ENCODE measurements at regions not wholly inside any gene's neighbourhood (a gene's known extent, or its start where the extent isn't known, plus 50 kb on each side); places are given as distances from the start of the nearest gene placed in this dataset.
A peak's percentile ranks its signal among the peaks of the same experiment; 100 is the strongest.

GRCh38 chr2:67895227-67895941 lies 167.4 kb downstream of the C1D start:
- Histone ChIP-seq H3K79me2 (ENCODE audit: control insufficient read depth, insufficient read depth, low read length) (no peaks in the 10 kb centered on the region), H3K36me3 (ENCODE audit: control insufficient read depth in 2 of 2, extremely low read depth in 1 of 2, insufficient read depth in 2 of 2, low read length in 2 of 2) (no peaks in the 10 kb centered on the region), H3K9me1 (replicated peaks; ENCODE audit: control insufficient read depth, extremely low read depth, insufficient read depth, low read length) (no peaks in the 10 kb centered on the region), H3K27me3 (ENCODE audit: control insufficient read depth in 2 of 2, insufficient read depth in 2 of 2, low read length in 2 of 2) (no peaks in the 10 kb centered on the region), H2AFZ (ENCODE audit: low read depth, low read length) (no peak overlapping the region), H3K4me1 (ENCODE audit: control insufficient read depth, extremely low read depth, insufficient read depth, low read length) (no peaks in the 10 kb centered on the region), H3K4me3 (replicated peaks in 1 of 3; ENCODE audit: insufficient read depth in 1 of 3, low read depth in 1 of 3, low read length in 3 of 3) (no peak overlapping the region), H3K9ac (replicated peaks; ENCODE audit: extremely low read depth, insufficient read depth, low read length) (no peak overlapping the region), H3K27ac (ENCODE audit: insufficient read depth, low read depth, low read length) (no peak overlapping the region), H3K4me2 (ENCODE audit: insufficient read depth, low read length) (no peak overlapping the region), H4K20me1 (replicated peaks; ENCODE audit: control insufficient read depth, extremely low read depth, insufficient read depth, low read length) (no peaks in the 10 kb centered on the region), H3K9me3 (replicated peaks; ENCODE audit: control insufficient read depth, insufficient read depth, low read length) (no peaks in the 10 kb centered on the region)
- FAIRE-seq: no peak
- BruUV-seq (replicated peaks): no TSS peak
- DNase-seq (ENCODE audit: low read depth, low spot score): peak; percentile 16
- dilution Hi-C loops (cut with MboI; ENCODE audit: extremely low pct_ligation_motif_present, low sequenced_read_pairs): no loop called here
- TF ChIP-seq MYC (IDR thresholded peaks at IDR 0.05; ENCODE audit: low read depth, low read length): no peak
- TF ChIP-seq CTCF (IDR thresholded peaks at IDR 0.05; ENCODE audit: extremely low read depth in 1 of 2, insufficient read depth in 1 of 2, low read depth in 1 of 2, low read length in 2 of 2): no peak
- no peak for TF ChIP-seq EZH2 (IDR thresholded peaks at IDR 0.05; ENCODE audit: borderline replicate concordance, low read depth, low read length, severe bottlenecking)
- TF ChIP-seq POLR2AphosphoS5 (IDR thresholded peaks at IDR 0.05; ENCODE audit: insufficient read depth, low read depth, low read length): no peak
- no peak for TF ChIP-seq GATA2 (IDR thresholded peaks at IDR 0.05; ENCODE audit: insufficient read depth, insufficient read length, low read depth, low read length)
- TF ChIP-seq POLR2A (IDR thresholded peaks at IDR 0.05; ENCODE audit: low read depth, low read length): no peak
- no peak for TF ChIP-seq MAX (IDR thresholded peaks at IDR 0.05; ENCODE audit: insufficient read depth, insufficient read length)
- TF ChIP-seq JUN (IDR thresholded peaks at IDR 0.05; ENCODE audit: borderline replicate concordance, insufficient read depth, insufficient read length, low read depth): no peak
- TF ChIP-seq FOS (IDR thresholded peaks at IDR 0.05; ENCODE audit: borderline replicate concordance, insufficient read depth, low read length): no peak
- ChIA-PET POLR2A (interaction anchor here (0.7 kb wide), 1 partner anchor 89 kb away, joined by 4 read pairs; no protein-coding TSS in a partner anchor), CTCF (interaction anchor here (0.7 to 1.7 kb wide), 7 partner anchors 10 to 162 kb away, joined by 3 to 6 read pairs (median 3); no protein-coding TSS in a partner anchor)
- intact Hi-C loops (cut with micrococcal nuclease): no loop called here
